ENCODE measurements at regions not wholly inside any gene's neighbourhood (a gene's known extent, or its start where the extent isn't known, plus 50 kb on each side); places are given as distances from the start of the nearest gene placed in this dataset.

DNA sequence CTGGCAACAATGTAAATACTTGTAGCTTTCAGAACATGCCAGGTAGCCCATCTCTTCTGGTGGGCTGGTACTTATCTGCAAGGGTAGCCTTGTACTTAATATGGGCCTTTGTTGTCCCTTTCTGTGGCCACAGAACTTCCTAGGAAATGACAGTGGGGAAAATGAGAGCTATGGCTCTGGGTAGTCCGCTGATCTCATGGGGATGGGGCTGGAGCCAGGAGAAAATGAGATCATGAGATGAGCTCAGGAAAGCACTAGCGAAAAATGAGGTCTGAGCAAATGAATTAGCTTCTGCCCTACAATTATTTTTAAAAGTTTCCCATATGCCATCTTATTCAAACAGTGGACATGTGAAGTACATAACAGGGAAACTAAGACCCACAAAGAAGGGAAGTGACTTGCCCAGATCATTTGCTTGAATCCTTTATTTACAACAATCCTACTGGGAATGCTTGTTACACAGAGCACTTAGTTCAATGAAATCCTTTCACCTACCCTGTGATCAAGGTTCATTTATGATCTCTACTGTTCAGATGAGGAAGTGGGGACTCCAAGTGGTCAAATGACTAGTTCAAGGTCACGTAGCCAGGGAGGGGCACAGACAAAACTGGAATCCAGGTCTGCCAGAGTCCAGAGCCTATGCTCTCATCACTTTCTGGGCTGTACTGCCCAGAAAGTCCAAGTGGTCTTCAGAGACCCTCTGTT is 87.1 kb downstream of the PTPRS start:
- H3K4me3 ChIP-seq (ENCODE audit: low read depth, low read length): no peak overlapping the region
- peak; percentile 32 for DNase-seq (ENCODE audit: low read depth)
- TF ChIP-seq, protein P1, sequence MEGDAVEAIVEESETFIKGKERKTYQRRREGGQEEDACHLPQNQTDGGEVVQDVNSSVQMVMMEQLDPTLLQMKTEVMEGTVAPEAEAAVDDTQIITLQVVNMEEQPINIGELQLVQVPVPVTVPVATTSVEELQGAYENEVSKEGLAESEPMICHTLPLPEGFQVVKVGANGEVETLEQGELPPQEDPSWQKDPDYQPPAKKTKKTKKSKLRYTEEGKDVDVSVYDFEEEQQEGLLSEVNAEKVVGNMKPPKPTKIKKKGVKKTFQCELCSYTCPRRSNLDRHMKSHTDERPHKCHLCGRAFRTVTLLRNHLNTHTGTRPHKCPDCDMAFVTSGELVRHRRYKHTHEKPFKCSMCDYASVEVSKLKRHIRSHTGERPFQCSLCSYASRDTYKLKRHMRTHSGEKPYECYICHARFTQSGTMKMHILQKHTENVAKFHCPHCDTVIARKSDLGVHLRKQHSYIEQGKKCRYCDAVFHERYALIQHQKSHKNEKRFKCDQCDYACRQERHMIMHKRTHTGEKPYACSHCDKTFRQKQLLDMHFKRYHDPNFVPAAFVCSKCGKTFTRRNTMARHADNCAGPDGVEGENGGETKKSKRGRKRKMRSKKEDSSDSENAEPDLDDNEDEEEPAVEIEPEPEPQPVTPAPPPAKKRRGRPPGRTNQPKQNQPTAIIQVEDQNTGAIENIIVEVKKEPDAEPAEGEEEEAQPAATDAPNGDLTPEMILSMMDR (IDR thresholded peaks at IDR 0.05; ENCODE audit: insufficient read depth, low read length): no peak

DNA sequence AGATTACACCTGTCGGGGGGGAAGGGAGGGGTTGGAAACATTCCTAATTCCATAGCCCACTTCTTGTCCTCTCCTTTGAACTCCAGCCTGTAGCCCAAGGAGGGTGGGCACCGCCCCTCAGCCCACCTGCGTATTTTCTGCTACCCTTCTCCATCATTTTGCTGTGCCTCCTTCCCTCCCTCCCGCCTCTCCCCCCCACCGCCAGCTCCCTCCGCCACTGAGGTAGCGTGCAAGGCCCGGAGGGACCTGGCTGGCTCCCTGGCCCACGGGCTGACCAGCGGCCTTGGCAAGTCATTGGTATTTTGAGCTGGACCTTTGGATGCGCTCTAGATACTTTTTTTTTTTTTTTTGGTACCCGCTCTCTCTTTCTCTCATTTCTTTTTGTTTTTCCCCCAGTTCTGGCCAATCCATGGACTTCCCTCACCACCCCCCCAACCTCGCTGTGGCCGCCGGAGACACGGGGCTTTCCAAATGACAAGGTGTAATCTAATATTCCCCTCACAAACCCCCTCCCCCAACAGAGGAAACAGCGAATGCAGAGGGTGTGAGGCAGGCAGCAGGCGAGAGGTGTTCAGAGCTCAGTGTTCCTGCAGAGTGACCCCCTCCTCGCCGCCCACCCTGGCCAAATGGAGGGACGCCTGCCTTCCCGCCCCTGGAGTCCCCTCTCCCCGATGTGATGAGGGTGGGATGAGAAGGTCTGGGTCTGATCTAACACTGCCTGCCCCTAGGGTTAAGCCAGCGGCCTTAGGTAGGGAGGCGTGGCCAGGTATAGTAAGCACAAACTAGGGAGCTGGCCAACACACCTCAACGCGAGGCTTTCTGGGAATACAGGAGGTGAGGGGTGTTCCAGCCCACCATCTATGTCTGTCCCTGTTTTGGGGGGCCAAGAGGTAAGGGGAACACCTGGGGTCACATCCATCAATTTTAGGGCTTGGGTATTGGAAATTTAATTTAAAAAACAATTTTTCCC is 89.2 kb downstream of the PTPRS start:
- DNase-seq (ENCODE audit: low read depth): no peak
- H3K4me3 ChIP-seq (ENCODE audit: low read depth, low read length): no peak overlapping the region
- TF ChIP-seq, protein P1 (IDR thresholded peaks at IDR 0.05; ENCODE audit: insufficient read depth, low read length): no peak

- H3K4me3 ChIP-seq (ENCODE audit: low read depth, low read length): no peak overlapping the region
- TF ChIP-seq, protein P1 (IDR thresholded peaks at IDR 0.05; ENCODE audit: insufficient read depth, low read length): no peak
- DNase-seq (ENCODE audit: low read depth): no peak
These were observed 90.4 kb downstream of the PTPRS start for GRCh38 chr19:5250127-5250659.

GRCh38 chr19:5249526-5249925 is 91.1 kb downstream of the PTPRS start:
- H3K4me3 ChIP-seq (ENCODE audit: low read depth, low read length): no peak overlapping the region
- TF ChIP-seq, protein P1 (IDR thresholded peaks at IDR 0.05; ENCODE audit: insufficient read depth, low read length): no peak
- no peak for DNase-seq (ENCODE audit: low read depth)

DNA sequence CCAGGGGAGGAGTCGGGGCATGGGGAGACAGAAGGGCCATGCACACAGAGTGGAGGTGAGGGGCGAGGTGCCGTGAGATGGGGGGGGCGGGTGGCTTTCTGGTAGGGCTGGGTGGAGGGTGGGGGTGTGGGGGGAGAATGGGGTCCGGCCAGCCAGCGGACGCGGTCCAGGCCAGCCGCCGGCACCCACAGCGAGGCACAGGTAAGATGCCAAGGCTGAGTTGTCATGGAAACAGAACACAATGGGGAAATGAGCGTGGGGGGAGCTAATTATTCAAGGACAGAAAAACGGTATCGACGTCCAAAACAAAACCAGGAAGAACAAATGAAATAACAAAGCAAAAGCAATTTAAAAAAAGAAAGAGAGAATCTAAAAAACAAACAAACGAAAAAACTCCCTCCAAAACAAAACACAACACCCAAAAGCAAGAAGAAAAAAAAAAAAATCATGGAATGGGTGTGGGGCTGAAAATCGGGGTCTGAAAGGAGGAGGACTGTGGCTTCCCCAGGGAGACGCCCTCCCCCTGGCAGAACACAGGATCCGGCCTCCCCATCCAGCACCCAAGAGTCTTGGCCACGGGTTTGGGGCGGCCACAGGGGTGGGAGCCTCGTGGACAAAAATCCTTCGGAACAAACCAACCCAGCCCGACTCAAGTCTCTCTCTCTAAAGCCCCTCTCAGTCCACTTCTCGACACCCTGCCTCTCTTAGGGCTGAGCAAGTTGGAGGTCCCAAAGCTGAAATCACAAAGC is 92.5 kb downstream of the PTPRS start:
- TF ChIP-seq, protein P1 (IDR thresholded peaks at IDR 0.05; ENCODE audit: insufficient read depth, low read length): no peak
- H3K4me3 ChIP-seq (ENCODE audit: low read depth, low read length): no peak overlapping the region
- DNase-seq (ENCODE audit: low read depth): no peak

DNA sequence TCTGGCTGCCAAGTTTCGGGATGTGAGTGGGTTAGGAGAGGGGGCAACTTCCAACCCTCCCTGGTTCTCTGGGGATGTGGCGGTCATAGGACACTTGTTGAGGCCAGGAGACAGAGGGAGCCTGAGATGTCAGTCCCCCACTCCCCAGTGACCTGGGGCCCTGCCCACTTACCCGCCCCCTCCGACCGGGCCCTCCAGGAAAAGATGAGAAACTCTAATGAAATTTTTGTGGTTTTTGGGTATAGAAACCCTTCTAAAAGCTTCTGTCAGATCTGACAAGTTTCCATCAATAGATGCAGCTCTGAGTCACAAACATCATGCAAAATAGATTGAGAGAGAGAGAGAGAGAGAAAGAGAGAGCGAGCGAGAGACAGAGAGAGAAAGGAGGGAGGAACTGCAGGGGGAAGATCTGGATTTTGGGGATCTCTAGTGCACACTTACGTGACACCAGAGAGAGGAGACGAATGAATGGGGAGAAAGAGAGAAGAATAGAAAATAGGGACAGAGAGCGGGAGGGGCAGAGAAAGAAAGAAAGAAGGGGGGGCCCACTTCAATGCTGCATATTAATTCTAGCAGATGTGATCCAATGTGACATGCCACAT is 94.0 kb downstream of the PTPRS start:
- no peak for DNase-seq (ENCODE audit: low read depth)
- TF ChIP-seq, protein P1 (IDR thresholded peaks at IDR 0.05; ENCODE audit: insufficient read depth, low read length): no peak
- H3K4me3 ChIP-seq (ENCODE audit: low read depth, low read length): no peak overlapping the region
